T-helper 2 cell treated with Interferon-gamma antibody and Interleukin-4, amounts not matched to agents 5 μg/mL and 100 μg/mL, for 36 hours (primary cell): ENCODE measurements at regions not wholly inside any gene's neighbourhood (a gene's known extent, or its start where the extent isn't known, plus 50 kb on each side); places are given as distances from the start of the nearest gene placed in this dataset.

ENCODE experiments used
- DNase-seq: peaks from one replicate; pipeline ENCODE4 v3.0.0; 2021; ENCODE audit warnings: low spot score
- H3K27ac Mint-ChIP-seq: one replicate; pipeline ENCODE4 v1.8.0; 2021; ENCODE audit warnings: mild to moderate bottlenecking, mixed read lengths
- H3K27me3 Mint-ChIP-seq: one replicate; pipeline ENCODE4 v1.8.0; 2021; ENCODE audit warnings: low read depth, mixed read lengths
- H3K36me3 Mint-ChIP-seq: one replicate; pipeline ENCODE4 v1.8.0; 2021; ENCODE audit warnings: low read depth, mixed read lengths
- H3K4me1 Mint-ChIP-seq: one replicate; pipeline ENCODE4 v1.8.0; 2021; ENCODE audit warnings: low read depth, mixed read lengths
- H3K4me3 Mint-ChIP-seq: one replicate; pipeline ENCODE4 v1.8.0; 2022; ENCODE audit warnings: mild to moderate bottlenecking, moderate library complexity, mixed read lengths
- H3K9me3 Mint-ChIP-seq: one replicate; pipeline ENCODE4 v1.8.0; 2021; ENCODE audit warnings: mixed read lengths

GRCh38 chr7:85669225-85669624 lies 482.4 kb upstream of the SEMA3D start:
- Mint-ChIP-seq H3K27ac (no peak overlapping the region), H3K4me1 (no peaks in the 10 kb centered on the region), H3K27me3 (no peaks in the 10 kb centered on the region), H3K4me3 (no peak overlapping the region), H3K36me3 (no peaks in the 10 kb centered on the region), H3K9me3 (no peaks in the 10 kb centered on the region)
- no peak for DNase-seq

- DNase-seq: no peak
- Mint-ChIP-seq H3K36me3 (no peaks in the 10 kb centered on the region), H3K27me3 (no peaks in the 10 kb centered on the region), H3K4me1 (no peaks in the 10 kb centered on the region), H3K4me3 (no peak overlapping the region), H3K27ac (no peak overlapping the region), H3K9me3 (no peaks in the 10 kb centered on the region)
Measured at GRCh38 chr7:85664341-85664740, 477.5 kb upstream of the SEMA3D start.

- Mint-ChIP-seq H3K36me3 (no peaks in the 10 kb centered on the region), H3K27ac (no peak overlapping the region), H3K9me3 (no peaks in the 10 kb centered on the region), H3K4me3 (no peak overlapping the region), H3K27me3 (no peaks in the 10 kb centered on the region), H3K4me1 (no peaks in the 10 kb centered on the region)
- no peak for DNase-seq
Measured at GRCh38 chr7:85659364-85659763, 472.5 kb upstream of the SEMA3D start.

DNA sequence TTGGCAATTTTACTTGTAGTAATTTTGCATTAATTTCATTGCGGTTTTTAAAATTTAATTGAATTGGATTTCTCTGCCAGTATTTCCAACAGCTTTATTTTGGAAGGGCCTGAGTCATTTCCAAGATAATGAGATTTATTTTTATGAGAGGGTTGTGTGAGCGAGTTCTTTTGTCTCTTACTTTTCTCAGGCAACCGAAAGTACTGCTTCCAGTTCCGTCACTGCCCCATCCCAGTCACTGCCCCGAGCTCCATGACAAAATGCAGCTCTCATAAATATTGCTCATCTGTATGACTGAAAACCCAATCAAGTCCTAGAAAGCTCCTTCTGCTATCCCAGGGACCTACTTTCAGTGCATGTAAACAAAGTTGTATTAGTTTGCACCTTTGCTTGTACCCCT lies 468.4 kb upstream of the SEMA3D start:
- no peak for DNase-seq
- no peaks in the 10 kb centered on the region for H3K4me1 Mint-ChIP-seq
- no peaks in the 10 kb centered on the region for H3K36me3 Mint-ChIP-seq
- H3K27ac Mint-ChIP-seq: no peak overlapping the region
- H3K9me3 Mint-ChIP-seq: no peaks in the 10 kb centered on the region
- H3K4me3 Mint-ChIP-seq: no peak overlapping the region
- no peaks in the 10 kb centered on the region for H3K27me3 Mint-ChIP-seq

DNA sequence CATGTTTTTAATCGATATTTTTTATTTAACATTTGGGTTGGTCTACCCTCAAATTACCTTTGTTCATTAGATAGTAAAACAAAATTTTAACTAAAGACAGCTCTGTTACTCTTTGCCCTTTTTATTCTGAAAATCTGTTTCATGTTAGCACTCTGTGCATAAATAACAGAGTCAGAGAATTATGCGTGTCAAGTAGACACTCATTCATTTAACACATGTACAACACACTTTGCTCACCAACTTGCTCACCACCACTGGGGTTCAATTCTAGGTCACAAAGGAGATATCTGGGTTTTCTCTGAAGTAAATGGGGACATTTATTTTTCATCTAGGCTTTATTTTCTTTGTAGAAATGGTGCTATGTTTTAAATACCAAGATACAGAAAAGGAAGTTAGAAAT lies 457.4 kb upstream of the SEMA3D start:
- DNase-seq: no peak
- Mint-ChIP-seq H3K4me3 (no peak overlapping the region), H3K4me1 (no peaks in the 10 kb centered on the region), H3K36me3 (no peaks in the 10 kb centered on the region), H3K9me3 (no peaks in the 10 kb centered on the region), H3K27me3 (no peaks in the 10 kb centered on the region), H3K27ac (no peak overlapping the region)

GRCh38 chr7:85641331-85641730 lies 454.5 kb upstream of the SEMA3D start:
- no peaks in the 10 kb centered on the region for H3K4me1 Mint-ChIP-seq
- no peaks in the 10 kb centered on the region for H3K36me3 Mint-ChIP-seq
- no peak overlapping the region for H3K27ac Mint-ChIP-seq
- no peaks in the 10 kb centered on the region for H3K27me3 Mint-ChIP-seq
- no peak for DNase-seq
- H3K4me3 Mint-ChIP-seq: no peak overlapping the region
- H3K9me3 Mint-ChIP-seq: no peaks in the 10 kb centered on the region

- Mint-ChIP-seq H3K4me1 (no peaks in the 10 kb centered on the region), H3K27me3 (no peaks in the 10 kb centered on the region), H3K36me3 (no peaks in the 10 kb centered on the region), H3K4me3 (no peak overlapping the region), H3K9me3 (peaks cover 3% of the 10 kb centered on the region), H3K27ac (no peak overlapping the region)
- no peak for DNase-seq
Measured at GRCh38 chr7:85638394-85638793, 451.5 kb upstream of the SEMA3D start.

- Mint-ChIP-seq H3K27ac (no peak overlapping the region), H3K27me3 (no peaks in the 10 kb centered on the region), H3K9me3 (peaks cover 3% of the 10 kb centered on the region), H3K36me3 (no peaks in the 10 kb centered on the region), H3K4me3 (no peak overlapping the region), H3K4me1 (no peaks in the 10 kb centered on the region)
- DNase-seq: no peak
Measured at GRCh38 chr7:85634951-85635350, 448.1 kb upstream of the SEMA3D start.

- DNase-seq: no peak
- peaks cover 2% of the 10 kb centered on the region for H3K9me3 Mint-ChIP-seq
- H3K27ac Mint-ChIP-seq: no peak overlapping the region
- no peaks in the 10 kb centered on the region for H3K36me3 Mint-ChIP-seq
- H3K27me3 Mint-ChIP-seq: no peaks in the 10 kb centered on the region
- no peak overlapping the region for H3K4me3 Mint-ChIP-seq
- no peaks in the 10 kb centered on the region for H3K4me1 Mint-ChIP-seq
Measured at GRCh38 chr7:85630904-85631600, 444.2 kb upstream of the SEMA3D start.

- H3K4me3 Mint-ChIP-seq: no peak overlapping the region
- no peak for DNase-seq
- H3K9me3 Mint-ChIP-seq: no peaks in the 10 kb centered on the region
- no peaks in the 10 kb centered on the region for H3K27me3 Mint-ChIP-seq
- H3K36me3 Mint-ChIP-seq: no peaks in the 10 kb centered on the region
- H3K4me1 Mint-ChIP-seq: no peaks in the 10 kb centered on the region
- H3K27ac Mint-ChIP-seq: no peak overlapping the region
Measured at GRCh38 chr7:85627791-85628586, 441.1 kb upstream of the SEMA3D start.

- Mint-ChIP-seq H3K9me3 (no peaks in the 10 kb centered on the region), H3K27me3 (no peaks in the 10 kb centered on the region), H3K36me3 (no peaks in the 10 kb centered on the region), H3K4me1 (no peaks in the 10 kb centered on the region), H3K27ac (no peak overlapping the region), H3K4me3 (no peak overlapping the region)
- no peak for DNase-seq
Measured at GRCh38 chr7:85622059-85622458, 435.2 kb upstream of the SEMA3D start.

DNA sequence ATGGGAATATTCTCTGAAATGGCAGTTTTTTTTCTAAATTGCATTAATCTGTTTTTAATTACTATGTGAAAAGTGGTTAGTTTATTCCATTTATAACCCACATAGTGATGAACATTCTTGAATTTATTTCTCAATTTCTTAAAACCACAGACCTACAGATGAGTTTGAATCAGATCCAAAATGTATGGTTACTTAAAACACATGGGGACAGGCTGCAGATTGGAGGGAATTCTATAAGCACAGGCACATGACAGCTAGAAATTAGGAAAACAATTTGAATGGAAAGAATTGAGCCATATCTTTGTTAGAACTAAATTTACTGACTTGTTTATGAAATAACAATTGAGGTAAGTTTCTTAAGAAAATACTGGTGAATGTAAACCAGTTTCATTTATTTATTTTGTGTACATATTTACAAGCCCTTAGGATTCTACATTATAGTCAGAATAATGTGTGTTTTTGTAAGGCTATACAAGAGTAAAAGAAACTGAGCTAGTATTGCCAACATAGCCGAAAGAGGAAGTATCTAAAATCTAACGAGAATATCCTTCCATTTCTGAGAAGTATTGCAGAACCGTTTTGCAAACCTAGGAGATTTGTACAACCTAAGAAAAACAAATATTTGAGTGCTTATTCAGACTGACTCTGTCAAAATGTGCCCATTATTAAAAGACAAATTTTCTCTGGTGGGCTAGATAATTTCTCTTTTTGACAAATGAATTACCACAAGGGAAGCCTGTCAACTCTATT lies 434.3 kb upstream of the SEMA3D start:
- DNase-seq: no peak
- Mint-ChIP-seq H3K9me3 (no peaks in the 10 kb centered on the region), H3K27ac (no peak overlapping the region), H3K36me3 (no peaks in the 10 kb centered on the region), H3K4me3 (no peak overlapping the region), H3K27me3 (no peaks in the 10 kb centered on the region), H3K4me1 (no peaks in the 10 kb centered on the region)

GRCh38 chr7:85619236-85619635 lies 432.4 kb upstream of the SEMA3D start:
- Mint-ChIP-seq H3K36me3 (no peaks in the 10 kb centered on the region), H3K27me3 (no peaks in the 10 kb centered on the region), H3K27ac (no peak overlapping the region), H3K9me3 (no peaks in the 10 kb centered on the region), H3K4me3 (no peak overlapping the region), H3K4me1 (no peaks in the 10 kb centered on the region)
- no peak for DNase-seq

GRCh38 chr7:85614684-85615083 lies 427.8 kb upstream of the SEMA3D start:
- DNase-seq: no peak
- Mint-ChIP-seq H3K4me3 (no peak overlapping the region), H3K4me1 (no peaks in the 10 kb centered on the region), H3K36me3 (no peaks in the 10 kb centered on the region), H3K9me3 (peaks cover 6% of the 10 kb centered on the region), H3K27ac (no peak overlapping the region), H3K27me3 (no peaks in the 10 kb centered on the region)
